A549 (cell line): ENCODE measurements at regions not wholly inside any gene's neighbourhood (a gene's known extent, or its start where the extent isn't known, plus 50 kb on each side); places are given as distances from the start of the nearest gene placed in this dataset.
A peak's percentile ranks its signal among the peaks of the same experiment; 100 is the strongest.

Experiments
- ATAC-seq, 2 experiments: fragments of 200-7000 bp in 1 of 2; fragments of >200 bp in 1 of 2; cut with Nextera tagmentation in 1 of 2; cut with Tn5 transposase in 1 of 2; 3 replicates each; pipeline versions ENCODE4 v1.8.0 to v1.9.1; 2018 to 2020; ENCODE audit warnings: mild to moderate bottlenecking in 1 of 2, moderate library complexity in 1 of 2
- CTCF ChIA-PET: fragments of 300-600 bp; sonication (Branson Sonifier 250); formaldehyde crosslinking; extraction: SDS; loops from one replicate; lab custom pipeline; 2021; ENCODE audit warnings: antibody characterized with exemption, inconsistent platforms; lab: Yijun Ruan, JAX
- POLR2A ChIA-PET: fragments of 350-600 bp; formaldehyde crosslinking; extraction: SDS; loops from one replicate; lab custom pipeline; 2021; ENCODE audit warnings: antibody characterized with exemption, inconsistent platforms; lab: Yijun Ruan, JAX
- DNase-seq, 2 experiments: peaks; one replicate each; pipeline versions ENCODE4 v3.0.0 to v3.0.0-alpha.2; 2011 to 2016; ENCODE audit warnings: low read depth in 1 of 2, low spot score in 1 of 2
- FAIRE-seq: peaks from 2 replicates; lab custom pipeline; 2011; peaks lifted over from hg19 to GRCh38; lab: Jason Lieb, UNC
- H3K27ac ChIP-seq, 2 experiments: fragments of >200 bp; sonication (Bioruptor Twin); formaldehyde crosslinking; 3 replicates each; pipeline ENCODE4 v1.5.1; 2016 to 2017
- H3K4me1 ChIP-seq: fragments of >200 bp; sonication (Bioruptor Twin); formaldehyde crosslinking; 3 replicates; pipeline ENCODE4 v1.6.1; 2016
- H3K4me2 ChIP-seq: fragments of >200 bp; sonication (Bioruptor Twin); formaldehyde crosslinking; 3 replicates; pipeline ENCODE4 v1.6.1; 2016
- H3K4me3 ChIP-seq: fragments of >200 bp; sonication (Bioruptor Twin); formaldehyde crosslinking; 3 replicates; pipeline ENCODE4 v1.5.1; 2016
- H3K9me3 ChIP-seq: fragments of >200 bp; sonication (Bioruptor Twin); formaldehyde crosslinking; 3 replicates; pipeline ENCODE4 v1.6.1; 2016
- CBX8 ChIP-seq: fragments of 200-600 bp; sonication (generic); IDR thresholded peaks from 2 replicates; pipeline ENCODE4 v1.6.1; 2016
- EP300 ChIP-seq, 2 experiments: fragments of >200 bp; sonication (Bioruptor Twin); formaldehyde crosslinking; IDR thresholded peaks; 2 replicates in 1 of 2; 3 replicates in 1 of 2; pipeline ENCODE4 v1.6.1; 2016 to 2017
- FOSL2 ChIP-seq, 2 experiments: fragments of 450-650 bp in 1 of 2; fragments of >200 bp in 1 of 2; sonication (Bioruptor Twin) in 1 of 2; formaldehyde crosslinking; IDR thresholded peaks; 2 replicates each; pipeline versions ENCODE4 v1.5.0 to v1.6.1; 2016 to 2020; ENCODE audit warnings: mild to moderate bottlenecking in 1 of 2, moderate library complexity in 1 of 2
- FOXS1 ChIP-seq: fragments of 250-450 bp; sonication (Bioruptor Pico); IDR thresholded peaks from 2 replicates; pipeline ENCODE4 v1.5.0; 2020; ENCODE audit warnings: mild to moderate bottlenecking, moderate library complexity
- HDAC2 ChIP-seq: fragments of 200-600 bp; sonication (generic); IDR thresholded peaks from 2 replicates; pipeline ENCODE4 v1.6.1; 2016
- HOXA7 ChIP-seq: fragments of 250-450 bp; sonication (Bioruptor Pico); IDR thresholded peaks from 2 replicates; pipeline ENCODE4 v1.5.0; 2020; ENCODE audit warnings: mild to moderate bottlenecking, moderate library complexity
- HOXB5 ChIP-seq: fragments of 250-450 bp; sonication (Bioruptor Pico); IDR thresholded peaks from 2 replicates; pipeline ENCODE4 v1.5.0; 2020; ENCODE audit warnings: mild to moderate bottlenecking, moderate library complexity
- KDM5A ChIP-seq: fragments of 200-600 bp; sonication (generic); IDR thresholded peaks from 2 replicates; pipeline ENCODE4 v1.6.1; 2016; ENCODE audit warnings: antibody characterized with exemption, mild to moderate bottlenecking
- MAFK ChIP-seq: fragments of 450-650 bp; IDR thresholded peaks from 2 replicates; pipeline ENCODE4 v1.6.1; 2014; ENCODE audit not compliant: partially characterized antibody
- NFE2L2 ChIP-seq: fragments of 150-350 bp; conservative IDR thresholded peaks from 2 replicates; pipeline ENCODE4 v1.6.1; 2014; ENCODE audit warnings: low read length
- POLR2AphosphoS2 ChIP-seq: conservative IDR thresholded peaks from 2 replicates; pipeline ENCODE4 v1.6.1; 2012; ENCODE audit warnings: low read length, improper control_type of control experiment, inconsistent platforms
- RARB ChIP-seq: fragments of 250-450 bp; sonication (Bioruptor Pico); IDR thresholded peaks from 2 replicates; pipeline ENCODE4 v1.8.0; 2021; ENCODE audit warnings: mild to moderate bottlenecking, moderate library complexity
- RFX5 ChIP-seq: fragments of 450-650 bp; IDR thresholded peaks from 2 replicates; pipeline ENCODE4 v1.7.1; 2014; ENCODE audit warnings: antibody characterized with exemption, mild to moderate bottlenecking, moderate library complexity
- SREBF2 ChIP-seq: fragments of 450-650 bp; IDR thresholded peaks from 2 replicates; pipeline ENCODE4 v1.6.1; 2014; ENCODE audit warnings: mild to moderate bottlenecking, moderate library complexity
- TFCP2L1 ChIP-seq: fragments of 250-450 bp; sonication (Bioruptor Pico); IDR thresholded peaks from 2 replicates; pipeline ENCODE4 v1.5.0; 2021; ENCODE audit warnings: mild to moderate bottlenecking
- ZFP36 ChIP-seq: fragments of 450-650 bp; IDR thresholded peaks from 2 replicates; pipeline ENCODE4 v1.6.1; 2014; ENCODE audit warnings: borderline replicate concordance; ENCODE audit not compliant: partially characterized antibody
- WGBS: methylation state at CpG from one replicate; pipeline ENCODE4 v1.1.6; 2017; ENCODE audit errors: missing lambda C conversion rate; 5-methylcytosine and 5-hydroxymethylcytosine counted together
- TF ChIP-seq, protein P1 (sequence below): fragments of 250-450 bp; sonication (Bioruptor Pico); IDR thresholded peaks from 2 replicates; pipeline ENCODE4 v1.5.0; 2020; ENCODE audit warnings: low read depth, mild to moderate bottlenecking, moderate library complexity
- TF ChIP-seq, protein P2 (sequence below): fragments of 200-600 bp; sonication (generic); IDR thresholded peaks from 2 replicates; pipeline ENCODE4 v1.6.1; 2016; ENCODE audit warnings: antibody characterized with exemption, mild to moderate bottlenecking, moderate library complexity
- TF ChIP-seq, protein P3 (sequence below): fragments of >200 bp; sonication (Bioruptor Twin); formaldehyde crosslinking; IDR thresholded peaks from 3 replicates; pipeline ENCODE4 v1.5.1; 2016

DNA sequence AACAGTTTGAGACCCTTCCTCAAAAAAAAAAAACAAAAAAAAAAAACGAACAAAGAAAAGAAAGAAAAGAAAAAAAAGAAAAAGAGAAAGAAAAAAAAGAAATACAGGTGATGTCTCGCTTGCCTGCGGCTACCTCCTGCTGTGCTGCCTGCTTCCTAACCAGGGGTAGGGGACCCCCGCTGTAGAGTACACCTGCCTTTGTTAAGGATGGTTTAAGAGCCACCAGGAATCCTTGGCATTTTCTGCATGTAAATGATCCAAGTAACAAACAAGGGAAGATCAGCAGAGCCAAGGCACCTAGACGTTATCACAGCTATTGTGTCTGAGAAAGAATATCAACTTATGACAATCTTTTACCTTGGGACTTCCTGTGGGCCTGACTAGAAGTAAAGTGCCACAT lies 856.8 kb upstream of the GCFC2 start:
- no peak for FAIRE-seq
- no peak for DNase-seq
- WGBS = 37% methylated on average over 5 of the region's 5 CpGs
- ATAC-seq = no peak
- Histone ChIP-seq H3K4me2 (no peak overlapping the region), H3K27ac (no peak overlapping the region), H3K9me3 (0 out of 3 replicates have a peak, but pooled peaks cover 3% of the 10 kb centered on the region), H3K4me3 (no peak overlapping the region), H3K4me1 (no peaks in the 10 kb centered on the region)
- ChIA-PET POLR2A (no interaction called here), CTCF (no interaction called here)
- TF ChIP-seq FOXS1 (no peak), EP300 (IDR thresholded peaks at IDR 0.05) (no peak), KDM5A (no peak), NFE2L2 (no peak)

DNA sequence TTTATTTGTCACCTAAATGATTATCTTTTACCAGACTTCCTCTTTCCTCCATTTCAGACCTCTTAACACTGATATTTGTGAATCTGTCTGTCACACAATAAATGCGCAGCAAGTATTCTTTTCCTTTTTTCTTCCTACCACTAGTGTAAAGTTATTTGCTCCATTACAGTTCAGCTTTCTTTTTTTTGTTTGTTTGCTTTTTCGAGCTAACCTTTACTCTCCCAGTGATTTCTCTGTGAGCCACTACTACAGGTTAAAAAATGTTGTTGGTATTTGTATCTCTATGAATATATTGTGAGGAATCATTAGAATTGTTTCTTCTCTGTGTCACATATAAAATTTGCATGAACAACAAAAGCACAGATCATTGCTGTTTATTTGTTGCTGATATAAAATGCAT lies 854.0 kb upstream of the GCFC2 start:
- 42% methylated on average over 2 of the region's 2 CpGs for WGBS
- Histone ChIP-seq H3K4me1 (no peaks in the 10 kb centered on the region), H3K27ac (no peak overlapping the region), H3K4me2 (no peak overlapping the region), H3K9me3 (0 out of 3 replicates have a peak, but pooled peaks cover 3% of the 10 kb centered on the region), H3K4me3 (no peak overlapping the region)
- no peak for DNase-seq
- CTCF ChIA-PET = no interaction called here
- no peak for FAIRE-seq
- TF ChIP-seq HOXB5 (CRISPR knock-in tag) (no peak), HOXA7 (no peak), RARB (CRISPR knock-in tag) (no peak), KDM5A (no peak), POLR2AphosphoS2 (no peak), ZFP36 (no peak), RFX5 (no peak)
- TF ChIP-seq, protein P1, sequence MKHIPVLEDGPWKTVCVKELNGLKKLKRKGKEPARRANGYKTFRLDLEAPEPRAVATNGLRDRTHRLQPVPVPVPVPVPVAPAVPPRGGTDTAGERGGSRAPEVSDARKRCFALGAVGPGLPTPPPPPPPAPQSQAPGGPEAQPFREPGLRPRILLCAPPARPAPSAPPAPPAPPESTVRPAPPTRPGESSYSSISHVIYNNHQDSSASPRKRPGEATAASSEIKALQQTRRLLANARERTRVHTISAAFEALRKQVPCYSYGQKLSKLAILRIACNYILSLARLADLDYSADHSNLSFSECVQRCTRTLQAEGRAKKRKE (CRISPR knock-in tag) = no peak
- TF ChIP-seq, protein P2, sequence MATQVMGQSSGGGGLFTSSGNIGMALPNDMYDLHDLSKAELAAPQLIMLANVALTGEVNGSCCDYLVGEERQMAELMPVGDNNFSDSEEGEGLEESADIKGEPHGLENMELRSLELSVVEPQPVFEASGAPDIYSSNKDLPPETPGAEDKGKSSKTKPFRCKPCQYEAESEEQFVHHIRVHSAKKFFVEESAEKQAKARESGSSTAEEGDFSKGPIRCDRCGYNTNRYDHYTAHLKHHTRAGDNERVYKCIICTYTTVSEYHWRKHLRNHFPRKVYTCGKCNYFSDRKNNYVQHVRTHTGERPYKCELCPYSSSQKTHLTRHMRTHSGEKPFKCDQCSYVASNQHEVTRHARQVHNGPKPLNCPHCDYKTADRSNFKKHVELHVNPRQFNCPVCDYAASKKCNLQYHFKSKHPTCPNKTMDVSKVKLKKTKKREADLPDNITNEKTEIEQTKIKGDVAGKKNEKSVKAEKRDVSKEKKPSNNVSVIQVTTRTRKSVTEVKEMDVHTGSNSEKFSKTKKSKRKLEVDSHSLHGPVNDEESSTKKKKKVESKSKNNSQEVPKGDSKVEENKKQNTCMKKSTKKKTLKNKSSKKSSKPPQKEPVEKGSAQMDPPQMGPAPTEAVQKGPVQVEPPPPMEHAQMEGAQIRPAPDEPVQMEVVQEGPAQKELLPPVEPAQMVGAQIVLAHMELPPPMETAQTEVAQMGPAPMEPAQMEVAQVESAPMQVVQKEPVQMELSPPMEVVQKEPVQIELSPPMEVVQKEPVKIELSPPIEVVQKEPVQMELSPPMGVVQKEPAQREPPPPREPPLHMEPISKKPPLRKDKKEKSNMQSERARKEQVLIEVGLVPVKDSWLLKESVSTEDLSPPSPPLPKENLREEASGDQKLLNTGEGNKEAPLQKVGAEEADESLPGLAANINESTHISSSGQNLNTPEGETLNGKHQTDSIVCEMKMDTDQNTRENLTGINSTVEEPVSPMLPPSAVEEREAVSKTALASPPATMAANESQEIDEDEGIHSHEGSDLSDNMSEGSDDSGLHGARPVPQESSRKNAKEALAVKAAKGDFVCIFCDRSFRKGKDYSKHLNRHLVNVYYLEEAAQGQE = no peak
- ATAC-seq = no peak
- POLR2A ChIA-PET = no interaction called here

DNA sequence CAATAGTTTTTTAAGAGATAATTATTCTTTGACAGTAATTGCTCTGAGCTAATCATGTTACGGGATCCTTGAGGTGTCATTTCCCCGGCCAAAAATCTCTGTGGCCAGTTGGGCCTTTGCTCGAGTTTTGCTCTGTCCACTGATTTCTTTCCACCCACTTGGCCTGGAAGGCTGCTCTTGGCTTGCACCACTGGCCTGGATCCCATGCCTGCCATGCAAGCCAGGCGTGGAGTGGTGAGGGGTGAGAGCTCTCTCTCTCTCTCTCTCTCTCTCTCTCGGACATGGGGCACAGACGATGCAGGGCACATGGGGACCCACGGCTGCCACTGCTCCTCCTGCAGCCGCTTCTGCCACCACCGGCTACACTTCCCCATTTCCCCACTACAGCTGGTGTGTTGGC lies 853.0 kb upstream of the GCFC2 start:
- TF ChIP-seq FOSL2 (IDR thresholded peaks at IDR 0.05) (no peak), FOSL2 (CRISPR knock-in tag; IDR thresholded peaks at IDR 0.05) (no peak), HOXA7 (no peak), HOXB5 (CRISPR knock-in tag) (no peak), HDAC2 (no peak), KDM5A (no peak), CBX8 (no peak), EP300 (IDR thresholded peaks at IDR 0.05) (no peak)
- WGBS = 44% methylated on average over 9 of the region's 9 CpGs
- Histone ChIP-seq H3K27ac (no peak overlapping the region), H3K9me3 (0 out of 3 replicates have a peak, but pooled peaks cover 4% of the 10 kb centered on the region), H3K4me1 (no peaks in the 10 kb centered on the region), H3K4me2 (no peak overlapping the region), H3K4me3 (no peak overlapping the region)
- ATAC-seq (no peak), FAIRE-seq (no peak), DNase-seq (no peak)
- ChIA-PET CTCF (interaction anchor here (0.6 kb wide), 1 partner anchor 24 kb away, joined by 3 read pairs; no protein-coding TSS in a partner anchor), POLR2A (no interaction called here)

DNA sequence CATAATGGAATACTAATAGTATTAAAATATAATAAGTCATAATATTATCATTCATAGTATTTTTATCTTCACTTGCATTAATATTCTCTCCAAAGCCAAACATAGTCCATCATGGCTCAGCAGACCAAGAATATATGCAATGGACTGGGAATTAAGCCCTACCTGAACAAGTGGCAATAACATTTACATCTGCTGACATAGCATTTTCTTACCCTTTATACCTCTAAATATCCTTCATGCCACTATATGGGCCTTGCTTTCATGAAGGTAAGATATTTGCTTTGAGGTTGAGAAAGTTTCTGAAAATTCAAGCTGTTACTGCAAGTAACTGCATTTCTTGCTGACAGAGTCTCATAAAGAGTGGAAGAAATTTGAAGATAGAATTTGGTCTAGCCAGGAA lies 847.4 kb upstream of the GCFC2 start:
- POLR2A ChIA-PET = no interaction called here
- Histone ChIP-seq H3K4me3 (no peak overlapping the region), H3K4me1 (no peaks in the 10 kb centered on the region), H3K9me3 (peaks cover 4% of the 10 kb centered on the region; the same call in 1 of the 3 replicates), H3K4me2 (no peak overlapping the region)
- DNase-seq (no peak), ATAC-seq (no peak)
- CTCF ChIA-PET = no interaction called here
- TF ChIP-seq MAFK = peak; percentile 89
- TF ChIP-seq SREBF2 = no peak
- TF ChIP-seq, protein P3, sequence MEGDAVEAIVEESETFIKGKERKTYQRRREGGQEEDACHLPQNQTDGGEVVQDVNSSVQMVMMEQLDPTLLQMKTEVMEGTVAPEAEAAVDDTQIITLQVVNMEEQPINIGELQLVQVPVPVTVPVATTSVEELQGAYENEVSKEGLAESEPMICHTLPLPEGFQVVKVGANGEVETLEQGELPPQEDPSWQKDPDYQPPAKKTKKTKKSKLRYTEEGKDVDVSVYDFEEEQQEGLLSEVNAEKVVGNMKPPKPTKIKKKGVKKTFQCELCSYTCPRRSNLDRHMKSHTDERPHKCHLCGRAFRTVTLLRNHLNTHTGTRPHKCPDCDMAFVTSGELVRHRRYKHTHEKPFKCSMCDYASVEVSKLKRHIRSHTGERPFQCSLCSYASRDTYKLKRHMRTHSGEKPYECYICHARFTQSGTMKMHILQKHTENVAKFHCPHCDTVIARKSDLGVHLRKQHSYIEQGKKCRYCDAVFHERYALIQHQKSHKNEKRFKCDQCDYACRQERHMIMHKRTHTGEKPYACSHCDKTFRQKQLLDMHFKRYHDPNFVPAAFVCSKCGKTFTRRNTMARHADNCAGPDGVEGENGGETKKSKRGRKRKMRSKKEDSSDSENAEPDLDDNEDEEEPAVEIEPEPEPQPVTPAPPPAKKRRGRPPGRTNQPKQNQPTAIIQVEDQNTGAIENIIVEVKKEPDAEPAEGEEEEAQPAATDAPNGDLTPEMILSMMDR = no peak
- TF ChIP-seq TFCP2L1 = no peak
- TF ChIP-seq, all 56 proteins: peak for 1
- no peak for FAIRE-seq
- no peak overlapping the region for H3K27ac ChIP-seq
